ENCODE measurements at regions not wholly inside any gene's neighbourhood (a gene's known extent, or its start where the extent isn't known, plus 50 kb on each side); places are given as distances from the start of the nearest gene placed in this dataset.

DNA sequence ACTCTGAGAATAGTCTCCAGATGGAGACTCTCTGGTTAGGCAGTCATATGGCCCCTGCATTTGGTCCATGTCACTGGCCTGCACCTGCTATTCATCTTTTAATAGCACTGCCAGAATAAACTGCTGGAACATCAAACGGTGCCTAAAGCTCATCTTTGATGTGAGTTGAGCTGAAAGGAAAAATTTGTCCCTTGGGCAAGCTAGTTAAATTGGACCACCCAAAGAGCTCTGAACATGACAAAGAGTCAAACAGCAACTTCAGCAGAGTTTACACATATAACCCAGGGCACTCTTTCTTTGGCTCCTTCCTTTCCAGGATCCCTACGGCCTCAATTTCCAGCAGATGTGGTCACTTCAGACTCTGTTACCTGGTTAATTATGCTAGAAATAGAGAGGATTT, 269.9 kb downstream of the RPL10L start:
- TF ChIP-seq, protein P1, sequence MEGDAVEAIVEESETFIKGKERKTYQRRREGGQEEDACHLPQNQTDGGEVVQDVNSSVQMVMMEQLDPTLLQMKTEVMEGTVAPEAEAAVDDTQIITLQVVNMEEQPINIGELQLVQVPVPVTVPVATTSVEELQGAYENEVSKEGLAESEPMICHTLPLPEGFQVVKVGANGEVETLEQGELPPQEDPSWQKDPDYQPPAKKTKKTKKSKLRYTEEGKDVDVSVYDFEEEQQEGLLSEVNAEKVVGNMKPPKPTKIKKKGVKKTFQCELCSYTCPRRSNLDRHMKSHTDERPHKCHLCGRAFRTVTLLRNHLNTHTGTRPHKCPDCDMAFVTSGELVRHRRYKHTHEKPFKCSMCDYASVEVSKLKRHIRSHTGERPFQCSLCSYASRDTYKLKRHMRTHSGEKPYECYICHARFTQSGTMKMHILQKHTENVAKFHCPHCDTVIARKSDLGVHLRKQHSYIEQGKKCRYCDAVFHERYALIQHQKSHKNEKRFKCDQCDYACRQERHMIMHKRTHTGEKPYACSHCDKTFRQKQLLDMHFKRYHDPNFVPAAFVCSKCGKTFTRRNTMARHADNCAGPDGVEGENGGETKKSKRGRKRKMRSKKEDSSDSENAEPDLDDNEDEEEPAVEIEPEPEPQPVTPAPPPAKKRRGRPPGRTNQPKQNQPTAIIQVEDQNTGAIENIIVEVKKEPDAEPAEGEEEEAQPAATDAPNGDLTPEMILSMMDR (IDR thresholded peaks at IDR 0.05), result no peak
- TF ChIP-seq POLR2A (IDR thresholded peaks at IDR 0.05), result no peak
